Activated T-cell treated with anti-CD3 and anti-CD28 coated beads for 48 hours (primary cell): ENCODE measurements at regions not wholly inside any gene's neighbourhood (a gene's known extent, or its start where the extent isn't known, plus 50 kb on each side); places are given as distances from the start of the nearest gene placed in this dataset.

Source experiments
- DNase-seq: peaks from one replicate; pipeline ENCODE4 v3.0.0-alpha.2; 2020; ENCODE audit warnings: low read depth

DNA sequence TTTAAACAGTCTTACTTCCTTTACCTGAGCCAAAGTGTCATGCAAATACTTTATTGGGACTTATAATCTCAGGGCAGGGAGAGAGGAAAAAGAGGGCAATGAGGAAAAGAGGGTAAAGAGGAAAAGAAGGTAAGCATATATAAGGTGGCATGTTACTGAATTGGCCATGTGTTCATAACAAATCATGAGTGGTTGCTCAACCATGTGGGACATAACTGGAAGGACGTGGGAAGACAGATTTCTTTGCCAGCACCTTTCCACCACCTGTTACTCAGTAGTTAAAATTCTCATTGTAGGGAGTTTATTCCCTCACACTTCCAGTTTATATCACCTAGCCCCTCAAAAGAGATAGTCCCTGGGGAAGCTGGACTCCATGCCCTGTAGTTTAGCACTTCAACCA, 54.7 kb upstream of the TPRG1 start:
- no peak for DNase-seq

DNA sequence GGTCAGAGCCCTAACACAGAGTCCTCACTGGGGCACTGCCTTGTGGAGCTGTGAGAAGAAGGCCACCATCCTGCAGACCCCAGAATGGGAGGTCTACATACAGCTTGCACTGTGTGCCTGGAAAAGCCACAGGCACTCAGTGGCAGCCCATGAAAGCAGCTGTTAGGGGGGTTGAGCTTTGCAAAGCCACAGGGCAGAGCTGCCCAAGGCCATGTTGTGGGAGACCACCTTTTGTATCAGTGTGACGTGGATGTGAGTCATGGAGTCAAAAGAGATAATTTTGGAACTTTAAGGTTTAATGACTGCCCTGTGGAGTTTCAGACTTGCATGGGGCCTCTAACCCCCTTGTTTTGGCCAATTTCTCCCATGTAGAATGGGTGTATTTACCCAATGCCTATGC, 52.9 kb upstream of the TPRG1 start:
- no peak for DNase-seq

DNA sequence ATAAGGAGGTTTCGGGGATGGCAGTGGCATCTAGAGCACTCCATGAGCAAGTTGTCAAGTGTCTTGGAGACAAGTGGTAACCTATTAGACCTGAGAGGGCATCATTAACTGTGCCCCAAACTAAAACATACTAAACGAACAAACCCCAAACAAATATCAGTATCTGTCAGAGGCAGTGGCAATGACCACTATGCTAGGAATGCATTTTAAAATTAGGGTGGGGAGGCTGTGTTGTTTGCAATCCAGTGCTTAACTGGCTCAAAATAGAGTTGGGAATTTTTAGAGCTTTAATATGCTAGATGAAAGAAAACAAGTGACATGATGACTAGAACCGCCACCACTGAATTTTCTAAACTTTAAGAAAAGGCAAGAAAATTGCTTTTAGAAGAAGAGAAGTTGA, 51.8 kb upstream of the TPRG1 start:
- no peak for DNase-seq

DNA sequence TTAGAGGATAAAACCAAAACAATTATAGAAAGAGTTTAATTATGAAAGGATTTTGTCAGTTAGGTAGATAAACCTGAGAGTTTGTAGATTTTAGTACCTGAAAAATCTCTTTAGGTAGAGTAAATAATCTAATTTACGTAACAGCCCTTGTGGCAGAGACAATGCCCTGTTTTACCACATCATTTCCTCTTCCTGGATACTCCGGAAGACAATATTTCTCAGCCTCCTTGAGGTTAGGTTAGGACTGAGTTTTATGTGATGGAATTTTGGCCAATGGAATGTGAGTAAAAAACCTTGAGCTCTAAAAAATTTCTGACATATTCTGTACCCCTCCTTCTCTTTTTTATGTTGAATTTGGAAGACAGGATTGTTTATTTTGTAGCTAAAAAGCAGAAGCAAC, 50.7 kb upstream of the TPRG1 start:
- DNase-seq, result no peak
